ENCODE measurements at regions not wholly inside any gene's neighbourhood (a gene's known extent, or its start where the extent isn't known, plus 50 kb on each side); places are given as distances from the start of the nearest gene placed in this dataset.

GRCh38 chr11:115652094-115652493 is 147.9 kb upstream of the CADM1 start:
- Histone ChIP-seq H3K27ac (ENCODE audit: low read depth in 2 of 2, low read length in 1 of 2) (no peak overlapping the region), H4K20me1 (ENCODE audit: insufficient read depth) (no peaks in the 10 kb centered on the region), H3K4me3 (ENCODE audit: low read depth in 2 of 2, low read length in 1 of 2) (no peak overlapping the region), H3K79me2 (ENCODE audit: insufficient read depth) (no peaks in the 10 kb centered on the region), H3K9ac (no peak overlapping the region), H3K36me3 (replicated peaks in 1 of 2; ENCODE audit: control insufficient read depth in 1 of 2, insufficient read depth in 2 of 2, low read length in 1 of 2) (no peaks in the 10 kb centered on the region), H3K9me2 (no peaks in the 10 kb centered on the region), H3K4me1 (ENCODE audit: control insufficient read depth in 1 of 2, insufficient read depth in 2 of 2, low read depth in 1 of 2, low read length in 1 of 2) (peaks cover 0 to 5% of the 10 kb centered on the region in 2 experiments; a peak in 1 of 4 replicates), H3F3A (replicated peaks; ENCODE audit: insufficient read depth) (no peaks in the 10 kb centered on the region), H3K27me3 (ENCODE audit: insufficient read depth) (no peaks in the 10 kb centered on the region), H3K4me2 (no peak overlapping the region), H2AFZ (ENCODE audit: low read depth) (no peak overlapping the region), H3K9me3 (no peaks in the 10 kb centered on the region)
- 86% methylated on average over 1 of the region's 1 CpG for WGBS (ENCODE audit: low lambda C conversion rate)
- POLR2A ChIA-PET, result no interaction called here
- TF ChIP-seq RAD21 (IDR thresholded peaks at IDR 0.05; ENCODE audit: low read length) (no peak), GATA2 (CRISPR knock-in tag; IDR thresholded peaks at IDR 0.05) (no peak), RFX5 (IDR thresholded peaks at IDR 0.05; ENCODE audit: low read length) (no peak), REST (IDR thresholded peaks at IDR 0.05; ENCODE audit: low read depth, low read length) (no peak), FOXJ3 (CRISPR knock-in tag; IDR thresholded peaks at IDR 0.05) (no peak), TEAD4 (IDR thresholded peaks at IDR 0.05; ENCODE audit: borderline replicate concordance, insufficient read depth) (no peak), POLR2AphosphoS5 (IDR thresholded peaks at IDR 0.05; ENCODE audit: low read depth, low read length) (no peak), FOSL2 (IDR thresholded peaks at IDR 0.05; ENCODE audit: borderline replicate concordance, low read depth) (no peak), ZBTB33 (IDR thresholded peaks at IDR 0.05; ENCODE audit: borderline replicate concordance, low read depth) (no peak), CHD2 (IDR thresholded peaks at IDR 0.05; ENCODE audit: low read length, partially characterized antibody) (no peak), MXI1 (IDR thresholded peaks at IDR 0.05; ENCODE audit: low read depth, low read length) (no peak), IRF3 (IDR thresholded peaks at IDR 0.05; ENCODE audit: low read depth, low read length) (no peak), GABPA (IDR thresholded peaks at IDR 0.05; ENCODE audit: low read depth) (no peak), NFIC (IDR thresholded peaks at IDR 0.05; ENCODE audit: borderline replicate concordance) (no peak), ELF1 (IDR thresholded peaks at IDR 0.05) (no peak), EP300 (IDR thresholded peaks at IDR 0.05; ENCODE audit: borderline replicate concordance in 1 of 2, low read depth in 1 of 2, low read length in 1 of 2) (no peak), RCOR1 (IDR thresholded peaks at IDR 0.05; ENCODE audit: low read length) (no peak), USF1 (IDR thresholded peaks at IDR 0.05; ENCODE audit: borderline replicate concordance, low read depth) (no peak), YY1 (IDR thresholded peaks at IDR 0.05; ENCODE audit: low read depth) (no peak), MAX (IDR thresholded peaks at IDR 0.05; ENCODE audit: low read depth) (no peak)
- CTCF ChIA-PET, result interaction anchor here (1.1 to 1.2 kb wide), 2 partner anchors 8 to 12 kb away, joined by 3 to 5 read pairs; no protein-coding TSS in a partner anchor
- no peak for DNase-seq

Data from SK-N-SH (cell line).